HepG2 (cell line): ENCODE measurements at regions not wholly inside any gene's neighbourhood (a gene's known extent, or its start where the extent isn't known, plus 50 kb on each side); places are given as distances from the start of the nearest gene placed in this dataset.

Experiments used
- ATAC-seq: fragments of 200-7000 bp; cut with Tn5 transposase; 3 replicates; pipeline ENCODE4 v1.9.1; 2020; ENCODE audit warnings: mild to moderate bottlenecking, moderate library complexity
- BruUV-seq: library from RNA; stranded (reverse); fragments of 400-500 nt; replicated peaks from 2 replicates; lab custom pipeline; 2021; lab: Mats Ljungman, UMichigan
- CTCF ChIA-PET: fragments of 300-600 bp; formaldehyde crosslinking; extraction: SDS; loops from one replicate; lab custom pipeline; 2021; ENCODE audit warnings: low total read pairs, inconsistent platforms, low intra/inter-chr PET ratio; lab: Yijun Ruan, JAX
- POLR2A ChIA-PET: fragments of 350-600 bp; sonication (Branson Sonifier 250); formaldehyde crosslinking; loops from one replicate; lab custom pipeline; 2020; ENCODE audit warnings: antibody characterized with exemption, inconsistent platforms; lab: Yijun Ruan, JAX
- DNase-seq: peaks from one replicate; pipeline ENCODE4 v3.0.0-alpha.2; 2015; ENCODE audit warnings: low spot score
- FAIRE-seq: peaks from 3 replicates; lab custom pipeline; 2011; peaks lifted over from hg19 to GRCh38; lab: Jason Lieb, UNC
- H2AFZ ChIP-seq: one replicate; pipeline ENCODE4 v1.6.1; 2011; ENCODE audit warnings: low read length, inconsistent platforms
- H3K27ac ChIP-seq: fragments of 300-600 bp; 3 replicates; pipeline ENCODE4 v1.8.0; 2011; ENCODE audit warnings: mixed run types, mild to moderate bottlenecking, mixed read lengths, low read length, inconsistent platforms; ENCODE audit not compliant: insufficient read depth; ENCODE audit errors: extremely low read length
- H3K27me3 ChIP-seq, 2 experiments: fragments of 200-600 bp in 1 of 2; 2 replicates in 1 of 2; 3 replicates in 1 of 2; pipeline versions ENCODE4 v1.6.0 to v1.8.0; 2011; ENCODE audit warnings: low read length in 2 of 2, mild to moderate bottlenecking in 2 of 2, moderate library complexity in 2 of 2, inconsistent platforms in 1 of 2; ENCODE audit not compliant: insufficient read depth in 2 of 2, control insufficient read depth in 1 of 2
- H3K36me3 ChIP-seq, 2 experiments: fragments of 200-600 bp in 1 of 2; replicated peaks in 1 of 2; 2 replicates in 1 of 2; 3 replicates in 1 of 2; pipeline versions ENCODE4 v1.5.1 to v1.8.0; 2011; ENCODE audit warnings: low read length in 2 of 2, inconsistent platforms in 1 of 2; ENCODE audit not compliant: insufficient read depth in 2 of 2, control insufficient read depth in 1 of 2
- H3K4me1 ChIP-seq: 2 replicates; pipeline ENCODE4 v1.5.1; 2012; ENCODE audit warnings: low read length, inconsistent platforms; ENCODE audit not compliant: insufficient read depth
- H3K4me2 ChIP-seq: 2 replicates; pipeline ENCODE4 v1.6.0; 2011; ENCODE audit warnings: low read depth, low read length, inconsistent platforms
- H3K4me3 ChIP-seq, 3 experiments: fragments of 200-600 bp in 1 of 3; sonication (generic), shearing (Covaris generic) in 1 of 3; replicated peaks in 1 of 3; 2 replicates each; pipeline ENCODE4 v1.5.1; 2011 to 2016; ENCODE audit warnings: low read length in 3 of 3, inconsistent platforms in 2 of 3, low read depth in 2 of 3, mild to moderate bottlenecking in 2 of 3, control low read depth in 1 of 3, mixed read lengths in 1 of 3; ENCODE audit not compliant: insufficient read depth in 1 of 3
- H3K79me2 ChIP-seq: one replicate; pipeline ENCODE4 v1.6.1; 2011; ENCODE audit warnings: low read length, inconsistent platforms; ENCODE audit not compliant: insufficient read depth
- H3K9ac ChIP-seq: 2 replicates; pipeline ENCODE4 v1.6.0; 2011; ENCODE audit warnings: mild to moderate bottlenecking, low read depth, low read length, inconsistent platforms; ENCODE audit not compliant: insufficient read depth
- H3K9me3 ChIP-seq: 2 replicates; pipeline ENCODE4 v1.5.1; 2012; ENCODE audit warnings: mild to moderate bottlenecking, low read length
- H4K20me1 ChIP-seq: 2 replicates; pipeline ENCODE4 v1.6.0; 2011; ENCODE audit warnings: inconsistent platforms, mild to moderate bottlenecking, low read length, moderate library complexity; ENCODE audit not compliant: insufficient read depth
- ADNP ChIP-seq: sonication (generic); formaldehyde crosslinking; IDR thresholded peaks from 2 replicates; pipeline ENCODE4 v1.4.0; 2020; ENCODE audit warnings: missing genetic modification reagents
- ARID4A ChIP-seq: sonication (generic); formaldehyde crosslinking; IDR thresholded peaks from 2 replicates; pipeline ENCODE4 v1.5.0; 2020; ENCODE audit warnings: mild to moderate bottlenecking, missing genetic modification reagents, borderline replicate concordance
- CBFB ChIP-seq: sonication (generic); formaldehyde crosslinking; IDR thresholded peaks from 2 replicates; pipeline ENCODE4 v1.4.0; 2020; ENCODE audit warnings: missing genetic modification reagents
- DMAP1 ChIP-seq: IDR thresholded peaks from 2 replicates; pipeline ENCODE4 v1.6.1; 2016
- KLF13 ChIP-seq: sonication (generic); formaldehyde crosslinking; IDR thresholded peaks from 2 replicates; pipeline ENCODE4 v1.4.0; 2020; ENCODE audit warnings: mild to moderate bottlenecking, missing genetic modification reagents
- MAFG ChIP-seq: sonication (generic); formaldehyde crosslinking; IDR thresholded peaks from 2 replicates; pipeline ENCODE4 v1.5.1; 2020; ENCODE audit warnings: mild to moderate bottlenecking, missing genetic modification reagents
- MED8 ChIP-seq: sonication (generic); formaldehyde crosslinking; IDR thresholded peaks from 2 replicates; pipeline ENCODE4 v1.8.1; 2023; ENCODE audit warnings: mild to moderate bottlenecking, missing genetic modification reagents; ENCODE audit not compliant: insufficient replicate concordance
- MTERF4 ChIP-seq: sonication (generic); formaldehyde crosslinking; IDR thresholded peaks from 2 replicates; pipeline ENCODE4 v1.8.0; 2023; ENCODE audit warnings: mild to moderate bottlenecking, missing genetic modification reagents
- SKI ChIP-seq: fragments of 450-650 bp; IDR thresholded peaks from one replicate; pipeline ENCODE4 v1.6.1; 2018; ENCODE audit warnings: mild to moderate bottlenecking; ENCODE audit not compliant: partially characterized antibody
- YEATS2 ChIP-seq: sonication (generic); formaldehyde crosslinking; IDR thresholded peaks from 2 replicates; pipeline ENCODE4 v1.4.0; 2020; ENCODE audit warnings: missing genetic modification reagents, borderline replicate concordance
- ZFP1 ChIP-seq: IDR thresholded peaks from 2 replicates; pipeline ENCODE4 v1.6.1; 2016
- ZKSCAN1 ChIP-seq: fragments of 150-350 bp; IDR thresholded peaks from 2 replicates; pipeline ENCODE4 v1.6.1; 2014; ENCODE audit warnings: low read length
- WGBS: methylation state at CpG from one replicate; pipeline ENCODE4 v1.1.6; 2017; ENCODE audit warnings: low lambda C conversion rate; 5-methylcytosine and 5-hydroxymethylcytosine counted together
- in situ Hi-C: cut with HindIII; loops from 2 replicates; pipeline ENCODE4 v1.10.0; 2017; ENCODE audit warnings: low pct_unique_long_range_greater_than_20kb; ENCODE audit not compliant: extremely low pct_ligation_motif_present
- intact Hi-C: fragments of 100-400 bp; cut with micrococcal nuclease; formaldehyde crosslinking; loops from one replicate; pipeline ENCODE4 v1.10.0; 2022; ENCODE audit not compliant: unreplicated experiment
- TF ChIP-seq, protein P1 (sequence below): sonication (generic); formaldehyde crosslinking; IDR thresholded peaks from 2 replicates; pipeline ENCODE4 v1.4.0; 2020; ENCODE audit warnings: missing genetic modification reagents

DNA sequence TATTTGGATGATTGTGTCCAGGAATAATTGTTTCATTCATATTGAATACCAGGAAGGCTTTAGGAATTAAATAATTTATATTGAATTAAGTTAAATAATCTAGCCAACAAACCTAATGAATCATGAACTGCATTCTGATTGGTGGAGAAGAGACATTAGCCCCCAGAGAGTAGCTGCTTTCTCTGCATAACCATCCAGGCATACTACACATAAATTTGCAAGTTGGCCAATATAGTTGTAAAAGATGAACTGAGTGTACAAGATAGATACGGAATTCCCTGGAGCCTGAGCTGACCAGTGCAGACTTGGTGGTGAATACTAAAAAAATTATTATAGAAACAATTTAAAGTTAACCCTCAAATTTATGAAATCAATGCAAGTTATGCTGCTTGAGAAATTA lies 311.8 kb upstream of the KIF2A start:
- no peaks in the 10 kb centered on the region for H3K36me3 ChIP-seq
- H3K79me2 ChIP-seq: no peaks in the 10 kb centered on the region
- FAIRE-seq: no peak
- no TSS peak for BruUV-seq
- no peak overlapping the region for H2AFZ ChIP-seq
- 0 out of 5 replicates have a peak, but pooled peaks cover 0 to 3% of the 10 kb centered on the region in 2 experiments for H3K27me3 ChIP-seq
- ChIA-PET CTCF (no interaction called here), POLR2A (no interaction called here)
- intact Hi-C loops: no loop called here
- H3K4me3 ChIP-seq: no peak overlapping the region
- no peak for TF ChIP-seq ADNP (CRISPR knock-in tag)
- no peak for TF ChIP-seq DMAP1 (CRISPR knock-in tag)
- TF ChIP-seq ZFP1 (CRISPR knock-in tag): no peak
- TF ChIP-seq SKI: no peak
- TF ChIP-seq MAFG (CRISPR knock-in tag): no peak
- TF ChIP-seq MTERF4 (CRISPR knock-in tag): no peak
- no peak overlapping the region for H3K9ac ChIP-seq
- no peaks in the 10 kb centered on the region for H3K4me1 ChIP-seq
- no peak for DNase-seq
- no peak for ATAC-seq
- H3K4me2 ChIP-seq: no peak overlapping the region
- no peak overlapping the region for H3K27ac ChIP-seq
- no peaks in the 10 kb centered on the region for H4K20me1 ChIP-seq
- WGBS: 0% methylated on average over 1 of the region's 1 CpG
- in situ Hi-C loops: no loop called here
- no peaks in the 10 kb centered on the region for H3K9me3 ChIP-seq

DNA sequence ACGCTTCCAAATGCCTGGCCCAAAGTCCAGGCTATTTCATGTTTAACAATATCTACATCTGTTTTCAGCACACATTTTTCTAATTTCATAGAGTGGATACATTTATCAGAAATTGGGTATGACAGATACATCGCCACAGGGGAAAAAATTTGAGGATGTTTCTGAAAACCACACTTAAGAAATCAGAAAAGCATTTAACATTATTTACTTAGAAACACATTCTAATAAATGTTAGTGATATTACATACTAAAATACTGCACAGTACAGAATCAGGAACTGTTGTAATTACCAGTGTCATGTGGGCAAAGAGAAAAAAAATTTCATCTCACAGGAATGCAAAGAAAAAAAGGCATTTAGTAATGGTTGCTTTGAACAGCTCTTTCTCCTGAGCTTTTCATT lies 310.5 kb upstream of the KIF2A start:
- H4K20me1 ChIP-seq: no peaks in the 10 kb centered on the region
- H3K4me3 ChIP-seq: no peak overlapping the region
- BruUV-seq: no TSS peak
- no peak overlapping the region for H3K9ac ChIP-seq
- no peak overlapping the region for H3K4me2 ChIP-seq
- H3K79me2 ChIP-seq: no peaks in the 10 kb centered on the region
- intact Hi-C loops (no loop called here), in situ Hi-C loops (no loop called here)
- no peak for DNase-seq
- H2AFZ ChIP-seq: no peak overlapping the region
- no peak overlapping the region for H3K27ac ChIP-seq
- ATAC-seq: no peak
- H3K4me1 ChIP-seq: no peaks in the 10 kb centered on the region
- 0 out of 5 replicates have a peak, but pooled peaks cover 0 to 3% of the 10 kb centered on the region in 2 experiments for H3K27me3 ChIP-seq
- ChIA-PET CTCF (no interaction called here), POLR2A (no interaction called here)
- WGBS: 5% methylated on average over 2 of the region's 2 CpGs
- no peak for FAIRE-seq
- no peaks in the 10 kb centered on the region for H3K9me3 ChIP-seq
- H3K36me3 ChIP-seq: no peaks in the 10 kb centered on the region
- TF ChIP-seq, protein P1, sequence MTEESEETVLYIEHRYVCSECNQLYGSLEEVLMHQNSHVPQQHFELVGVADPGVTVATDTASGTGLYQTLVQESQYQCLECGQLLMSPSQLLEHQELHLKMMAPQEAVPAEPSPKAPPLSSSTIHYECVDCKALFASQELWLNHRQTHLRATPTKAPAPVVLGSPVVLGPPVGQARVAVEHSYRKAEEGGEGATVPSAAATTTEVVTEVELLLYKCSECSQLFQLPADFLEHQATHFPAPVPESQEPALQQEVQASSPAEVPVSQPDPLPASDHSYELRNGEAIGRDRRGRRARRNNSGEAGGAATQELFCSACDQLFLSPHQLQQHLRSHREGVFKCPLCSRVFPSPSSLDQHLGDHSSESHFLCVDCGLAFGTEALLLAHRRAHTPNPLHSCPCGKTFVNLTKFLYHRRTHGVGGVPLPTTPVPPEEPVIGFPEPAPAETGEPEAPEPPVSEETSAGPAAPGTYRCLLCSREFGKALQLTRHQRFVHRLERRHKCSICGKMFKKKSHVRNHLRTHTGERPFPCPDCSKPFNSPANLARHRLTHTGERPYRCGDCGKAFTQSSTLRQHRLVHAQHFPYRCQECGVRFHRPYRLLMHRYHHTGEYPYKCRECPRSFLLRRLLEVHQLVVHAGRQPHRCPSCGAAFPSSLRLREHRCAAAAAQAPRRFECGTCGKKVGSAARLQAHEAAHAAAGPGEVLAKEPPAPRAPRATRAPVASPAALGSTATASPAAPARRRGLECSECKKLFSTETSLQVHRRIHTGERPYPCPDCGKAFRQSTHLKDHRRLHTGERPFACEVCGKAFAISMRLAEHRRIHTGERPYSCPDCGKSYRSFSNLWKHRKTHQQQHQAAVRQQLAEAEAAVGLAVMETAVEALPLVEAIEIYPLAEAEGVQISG (CRISPR knock-in tag): no peak
- TF ChIP-seq CBFB (CRISPR knock-in tag): no peak
- TF ChIP-seq KLF13 (CRISPR knock-in tag): no peak
- TF ChIP-seq MED8 (CRISPR knock-in tag): no peak
- no peak for TF ChIP-seq ZKSCAN1
- TF ChIP-seq ARID4A (CRISPR knock-in tag): no peak
- TF ChIP-seq YEATS2: no peak
